Inflammatory macrophage treated with lipopolysaccharide for 1 hour (primary cell): ENCODE measurements at regions not wholly inside any gene's neighbourhood (a gene's known extent, or its start where the extent isn't known, plus 50 kb on each side); places are given as distances from the start of the nearest gene placed in this dataset.

Experiments used
- DNase-seq, 2 donors: peaks; one replicate each; pipeline ENCODE4 v3.0.0-alpha.2; 2020 to 2022

DNA sequence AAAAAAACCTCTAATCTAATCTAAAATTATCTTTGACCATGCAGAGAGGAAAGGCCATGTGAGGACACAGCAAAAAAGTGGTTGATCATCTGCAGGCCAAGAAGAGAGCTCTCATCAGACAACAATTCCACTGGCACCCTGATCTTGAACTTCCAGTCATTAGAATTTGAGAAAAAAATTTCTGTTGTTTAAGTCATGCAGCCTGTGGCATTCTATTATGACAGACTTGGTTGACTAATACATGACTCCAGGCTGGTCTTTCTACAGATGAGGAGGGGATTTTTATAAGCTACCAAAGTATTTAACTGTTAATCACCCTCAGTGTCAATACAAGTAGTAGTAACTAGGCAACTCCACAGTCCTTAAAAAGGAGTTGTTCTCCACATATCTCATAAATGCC lies 358.5 kb upstream of the RGMB start:
- no peak for DNase-seq

DNA sequence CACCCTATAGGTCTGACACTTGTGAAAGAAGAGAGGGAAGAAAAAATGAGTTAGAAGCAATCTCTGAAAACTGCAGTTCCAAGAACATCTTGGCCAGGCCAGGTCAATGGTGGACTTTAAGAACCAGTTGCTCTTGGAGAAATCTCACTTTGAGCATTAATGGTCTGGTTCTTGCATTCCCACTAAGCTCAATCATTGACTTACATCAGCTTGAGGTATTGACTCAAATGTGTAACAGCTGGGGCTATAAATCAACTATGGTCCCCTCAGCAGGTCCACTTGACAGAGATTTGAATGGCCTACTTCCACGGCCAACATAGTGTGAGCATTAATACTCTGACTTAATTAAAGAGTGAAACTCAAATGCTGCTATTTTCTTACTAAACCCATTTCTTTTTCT lies 357.8 kb upstream of the RGMB start:
- DNase-seq, result no peak

DNA sequence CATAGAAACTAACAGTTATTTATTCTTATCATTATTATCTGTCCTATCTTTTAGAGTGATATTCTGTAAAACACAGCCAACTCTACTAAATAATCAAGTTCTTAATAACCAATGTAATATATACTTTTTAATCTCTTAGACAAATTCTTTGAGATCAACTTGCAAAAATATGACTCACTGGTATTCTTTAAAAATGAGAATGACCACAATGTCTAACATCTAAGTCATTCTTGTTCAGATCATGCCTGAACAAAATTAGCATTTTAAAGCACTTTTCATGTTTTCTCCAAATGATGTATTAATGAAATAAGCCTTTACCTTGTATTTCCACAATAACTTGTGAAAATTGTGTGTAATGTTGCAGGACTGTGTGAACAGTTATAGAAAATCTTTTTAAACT lies 356.9 kb upstream of the RGMB start:
- DNase-seq, result no peak

DNA sequence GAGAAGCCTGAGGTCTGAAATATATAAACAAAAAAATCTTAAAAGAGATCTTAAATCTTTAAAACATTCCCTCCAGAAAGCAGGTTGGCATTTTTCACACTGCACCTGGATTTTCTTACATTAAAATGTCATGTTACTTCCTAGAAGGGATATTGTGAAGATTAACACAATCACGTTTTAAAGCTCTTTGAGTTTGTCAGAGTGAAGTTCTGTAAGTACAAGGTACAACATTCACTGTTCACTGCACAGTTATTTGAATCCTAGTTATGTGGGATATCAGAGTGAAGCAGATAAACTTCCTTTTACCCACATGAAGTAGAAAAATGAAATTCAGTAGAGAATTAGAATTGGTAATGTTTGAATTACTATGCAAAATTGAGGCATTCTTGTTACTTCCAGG lies 353.6 kb upstream of the RGMB start:
- DNase-seq, result no peak

DNA sequence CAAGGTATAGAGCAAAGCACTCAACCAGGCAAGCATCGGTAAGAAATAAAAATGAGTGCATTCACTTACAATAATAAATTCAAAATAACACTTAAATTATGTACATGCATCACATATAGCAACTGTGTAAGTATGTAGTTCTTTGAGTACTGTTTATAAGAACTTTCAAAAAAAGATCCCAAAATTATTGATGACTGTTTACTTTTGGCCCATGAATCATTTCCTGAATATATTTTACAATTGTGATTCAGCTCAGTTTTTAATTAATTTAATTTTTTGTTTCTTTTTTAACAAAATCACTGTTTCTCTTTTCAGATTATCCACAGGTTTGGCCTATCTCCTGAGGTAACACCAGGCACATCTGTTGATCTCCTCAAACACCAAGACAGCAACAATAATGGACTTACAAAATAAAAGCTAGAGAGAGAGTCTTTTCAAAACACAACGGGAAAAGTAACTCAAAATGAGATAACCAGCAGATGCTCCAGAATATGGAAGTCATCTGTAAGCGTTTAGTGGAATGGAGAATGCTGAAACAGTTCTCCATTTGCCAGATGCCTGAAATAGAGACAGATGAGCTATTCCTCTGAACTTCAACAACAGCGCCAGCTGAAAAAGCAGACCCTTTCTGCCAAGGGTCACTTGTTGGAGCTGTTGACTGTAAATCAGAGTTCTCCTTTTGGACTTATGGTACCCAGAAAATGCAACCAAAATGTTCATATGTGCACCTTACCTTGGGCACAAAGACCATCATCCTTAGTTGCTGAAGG lies 348.6 kb upstream of the RGMB start:
- DNase-seq, result no peak

DNA sequence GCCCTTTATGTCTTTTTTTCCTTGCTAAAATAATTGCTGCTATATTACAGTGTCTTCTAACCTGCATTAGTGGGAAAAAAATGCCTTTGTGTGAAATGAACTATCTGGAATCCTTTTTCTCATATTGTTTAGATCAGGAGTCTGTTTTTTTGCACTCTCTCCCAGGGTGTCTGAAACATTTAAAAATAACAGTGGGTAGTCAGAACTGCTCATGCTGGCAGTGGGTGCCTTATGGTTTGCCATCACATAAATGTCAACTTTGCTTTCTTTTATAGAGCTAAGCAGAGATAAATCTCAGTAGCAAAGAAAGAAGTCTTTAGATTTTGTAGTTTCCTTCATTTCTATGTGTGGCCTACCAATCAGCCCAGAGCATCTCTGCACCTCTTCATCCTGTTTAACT lies 347.8 kb upstream of the RGMB start:
- DNase-seq, result no peak

DNA sequence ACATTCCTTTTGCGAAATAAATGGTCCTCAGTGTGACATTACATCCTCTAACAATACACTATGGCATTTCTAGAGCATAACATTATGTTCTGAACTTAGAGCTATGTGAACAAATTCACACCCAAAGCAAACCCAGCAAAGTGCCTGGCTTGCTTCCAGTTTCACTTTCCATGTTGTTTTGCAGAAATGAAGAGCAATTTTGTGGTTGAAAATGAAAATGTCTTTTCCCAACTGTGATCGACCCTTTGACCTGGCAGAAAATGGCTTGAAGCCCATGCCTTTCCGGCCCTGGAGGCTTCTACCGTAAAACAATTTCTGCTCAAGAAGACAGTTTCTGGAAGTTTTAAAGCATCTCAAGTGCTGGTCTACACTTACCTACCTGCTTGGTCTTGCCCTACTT lies 344.7 kb upstream of the RGMB start:
- no peak for DNase-seq

DNA sequence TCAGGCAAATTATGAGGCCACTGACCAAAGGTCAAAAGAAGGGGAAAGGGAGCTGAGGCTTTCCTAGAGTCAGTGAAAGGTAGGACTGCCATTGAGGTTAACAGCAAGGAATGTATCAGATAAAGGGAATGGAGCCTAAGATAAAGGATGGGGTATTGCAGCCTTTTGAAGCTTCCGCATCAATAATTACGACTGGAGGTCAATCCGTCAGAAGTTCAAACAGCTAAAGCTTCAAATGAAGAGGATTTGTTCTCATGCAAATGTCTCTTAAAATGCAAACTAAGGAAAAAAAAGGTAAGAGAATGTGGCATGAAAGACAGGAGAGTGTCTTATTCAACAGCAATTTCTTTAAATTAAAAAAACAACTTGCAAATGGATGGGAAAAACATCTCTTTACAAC lies 341.1 kb upstream of the RGMB start:
- DNase-seq, result no peak

DNA sequence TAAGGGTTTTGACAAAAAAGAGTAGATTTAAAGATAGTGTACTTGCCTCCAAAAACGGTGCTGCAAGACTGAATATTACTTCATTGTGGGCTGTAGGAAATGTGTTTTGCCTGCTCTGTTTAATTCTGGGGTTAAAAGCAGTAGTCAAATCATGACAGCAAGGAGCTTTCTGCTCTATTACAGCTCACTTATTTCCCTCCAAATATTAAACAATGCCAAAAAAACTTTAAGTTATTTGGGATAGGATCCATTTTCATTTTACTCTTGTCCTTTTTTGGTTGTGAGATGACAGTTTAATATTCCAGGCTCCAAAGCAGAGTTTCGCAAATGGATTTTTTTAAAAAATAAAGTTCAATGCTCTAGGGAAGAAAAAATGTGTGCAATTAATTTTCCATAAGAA lies 340.4 kb upstream of the RGMB start:
- no peak for DNase-seq

DNA sequence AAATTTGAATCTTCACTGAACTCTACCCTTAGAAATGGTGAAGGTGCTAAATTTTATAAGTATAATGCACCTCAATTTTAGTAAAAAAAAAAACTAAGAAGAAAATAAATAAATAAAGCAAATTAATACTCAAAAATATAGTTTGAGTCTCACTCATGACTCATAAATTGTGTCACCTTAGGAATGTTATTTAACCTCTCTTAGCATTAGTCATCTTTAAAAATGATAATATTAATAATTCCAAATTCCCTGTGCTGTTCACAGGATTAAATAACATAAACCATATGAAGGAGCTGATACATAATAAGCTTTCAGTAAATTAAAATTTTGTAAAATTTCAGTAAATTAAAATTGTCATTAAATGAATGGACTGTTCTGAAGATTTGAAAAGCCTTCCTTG lies 339.8 kb upstream of the RGMB start:
- no peak for DNase-seq

DNA sequence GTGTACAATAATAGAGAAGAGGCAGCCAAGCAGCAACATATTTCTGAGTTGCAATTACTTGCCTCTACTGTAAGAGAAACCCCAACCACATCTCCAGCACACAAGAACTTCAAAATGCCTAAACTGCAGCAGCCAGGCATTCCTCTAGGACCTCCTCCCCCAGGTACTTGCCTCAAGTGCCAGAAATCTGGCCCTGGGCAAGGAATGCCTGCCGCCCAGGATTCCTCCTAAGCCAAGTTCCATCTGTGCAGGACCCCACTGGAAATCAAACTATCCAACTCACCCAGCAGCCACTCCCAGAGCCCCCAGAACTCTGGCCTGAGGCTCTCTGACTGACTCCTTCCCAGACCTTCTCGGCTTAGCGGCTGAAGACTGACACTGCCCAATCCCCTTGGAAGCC lies 336.8 kb upstream of the RGMB start:
- no peak for DNase-seq

DNA sequence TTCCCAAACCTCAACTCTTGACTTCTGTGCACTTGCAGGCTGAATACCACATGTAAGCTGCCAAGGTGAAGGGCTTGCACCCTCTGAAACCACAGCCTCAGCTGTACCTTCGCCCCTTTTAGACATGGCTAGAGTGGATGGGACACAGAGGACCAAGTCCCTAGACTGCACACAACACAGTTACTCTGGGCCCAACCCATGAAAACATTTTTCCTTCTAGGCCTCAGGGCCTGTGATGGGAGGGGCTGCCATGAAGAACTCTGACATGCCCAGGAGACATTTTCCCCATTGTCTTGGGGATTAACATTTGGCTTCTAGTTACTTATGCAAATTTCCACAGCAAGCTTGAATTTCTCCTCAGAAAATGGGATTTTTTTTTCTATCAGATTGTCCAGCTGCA lies 331.0 kb upstream of the RGMB start:
- DNase-seq, result no peak

DNA sequence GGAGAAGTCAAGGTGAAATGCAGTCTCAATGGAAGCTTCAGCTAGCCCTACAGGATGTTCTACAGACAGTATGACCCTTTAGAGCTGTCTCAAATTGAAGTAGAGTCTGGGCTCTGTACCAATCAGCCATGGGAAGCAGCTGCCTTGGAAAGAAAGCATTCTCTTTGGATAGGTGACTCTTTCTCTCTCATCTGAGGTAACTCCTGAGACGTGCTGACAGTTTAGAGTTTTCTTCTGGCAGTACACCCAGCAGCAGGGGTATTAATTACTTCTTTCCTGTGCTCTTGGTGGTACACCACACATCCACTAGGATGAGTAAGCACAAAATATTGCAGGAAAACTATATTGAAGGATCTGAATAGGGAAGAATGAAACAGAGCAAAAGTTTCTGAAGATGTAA lies 329.6 kb upstream of the RGMB start:
- no peak for DNase-seq

DNA sequence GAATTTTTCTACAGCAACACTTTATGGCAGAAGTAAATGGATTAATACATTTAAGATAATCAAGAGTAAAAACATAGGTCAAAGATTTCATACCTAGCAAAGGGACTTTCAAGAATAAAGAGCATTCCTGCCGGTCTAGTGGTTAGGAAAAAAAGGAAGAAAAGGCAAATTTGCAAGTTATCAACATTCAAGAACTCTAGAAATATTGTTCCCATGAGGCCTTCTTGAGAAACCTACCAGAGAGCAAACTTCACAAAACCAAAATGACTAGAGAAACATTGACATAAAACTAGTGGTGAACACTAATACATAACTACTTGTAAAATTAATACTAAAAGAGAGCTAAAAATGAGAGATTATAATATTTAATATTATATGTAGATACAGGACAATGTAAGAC lies 320.2 kb upstream of the RGMB start:
- no peak for DNase-seq

DNA sequence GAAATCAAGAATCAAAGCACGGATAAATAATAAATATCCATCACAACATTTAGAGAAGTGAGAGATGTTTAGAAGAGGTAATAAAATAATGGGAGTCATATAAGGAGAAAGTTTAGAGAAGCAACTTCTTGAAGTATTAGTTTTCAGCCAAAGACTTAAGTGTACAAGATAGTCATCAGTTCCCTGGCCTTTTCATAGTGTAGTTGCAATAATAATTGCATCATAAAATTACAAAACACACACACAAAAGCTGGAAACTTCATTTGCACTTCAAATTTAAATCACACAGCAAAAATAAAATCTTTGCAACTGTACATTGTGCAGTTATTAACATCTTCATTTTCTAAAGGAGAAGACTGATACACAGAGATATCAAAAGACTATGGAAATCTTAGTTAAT lies 319.1 kb upstream of the RGMB start:
- no peak for DNase-seq

DNA sequence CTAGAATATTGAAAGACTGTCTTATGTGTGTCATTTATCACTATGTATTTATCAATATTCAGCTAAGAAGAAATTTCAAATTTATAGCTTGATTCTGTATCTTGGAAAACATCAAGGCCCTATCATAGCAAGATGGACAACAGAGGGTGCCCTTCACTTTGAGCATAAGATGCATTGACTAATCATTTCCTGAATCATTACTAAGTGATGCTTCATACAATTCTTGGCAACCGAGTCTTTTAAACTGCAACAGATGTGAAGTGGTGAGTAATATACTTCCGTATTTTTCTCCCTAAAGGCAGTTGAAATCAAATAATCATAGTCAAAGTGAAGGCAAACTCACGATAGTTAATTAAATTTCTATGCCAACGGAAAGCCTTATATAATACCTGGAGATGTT lies 318.6 kb upstream of the RGMB start:
- no peak for DNase-seq

DNA sequence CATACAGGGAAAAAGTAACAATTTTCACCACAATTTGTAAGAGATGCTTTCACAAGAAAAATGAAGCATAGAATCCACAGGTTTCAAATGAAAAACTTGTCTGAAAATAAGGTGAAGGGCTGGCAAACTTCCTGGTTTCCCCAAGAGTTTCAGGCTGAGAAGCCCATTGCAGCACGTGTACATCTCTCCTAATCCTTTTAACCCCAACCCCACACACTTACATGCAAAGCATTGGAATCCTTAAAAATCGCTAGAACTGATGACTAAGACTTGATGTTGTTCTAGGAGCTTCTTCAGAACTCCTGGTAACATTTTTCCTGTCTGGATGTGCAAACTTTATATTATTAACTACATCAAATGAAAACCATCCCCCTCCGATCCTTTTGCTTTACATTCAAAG lies 317.8 kb upstream of the RGMB start:
- DNase-seq, result no peak

DNA sequence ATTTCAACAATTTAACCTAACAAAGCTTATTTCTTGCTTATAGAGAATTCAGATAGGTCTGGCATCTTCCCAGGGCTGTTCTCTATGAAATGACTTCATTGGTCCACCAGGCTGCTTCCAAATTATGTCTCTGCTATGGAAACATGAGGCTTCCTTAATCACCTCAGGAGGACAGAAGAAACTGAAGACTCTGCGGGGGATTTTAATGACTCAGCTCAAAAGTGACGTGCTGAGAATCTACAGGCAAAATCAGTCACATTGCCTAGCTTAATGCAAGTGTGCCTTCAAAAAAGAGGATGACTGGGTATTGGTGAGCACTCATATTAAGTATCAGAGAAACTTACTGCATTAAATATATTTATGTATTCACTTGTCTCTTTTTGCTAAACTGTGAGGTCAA lies 315.5 kb upstream of the RGMB start:
- no peak for DNase-seq

DNA sequence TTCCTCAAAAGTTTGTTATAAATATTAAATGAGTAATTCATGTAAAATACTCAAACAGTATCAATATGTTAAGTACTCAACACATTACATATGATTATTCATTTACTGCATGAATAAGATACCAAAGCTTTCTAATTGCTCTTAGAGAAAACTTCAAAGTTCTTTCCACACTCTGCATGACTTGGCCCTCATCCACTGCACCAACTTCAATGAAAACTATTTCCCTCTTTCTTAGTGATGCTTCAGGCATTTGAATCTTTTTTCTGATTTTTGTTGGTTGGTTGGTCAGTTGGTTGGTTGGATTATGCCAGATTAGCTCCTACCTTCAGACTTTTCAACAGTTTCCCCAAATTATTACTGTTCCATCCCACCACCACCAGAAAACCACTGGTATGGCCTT lies 314.7 kb upstream of the RGMB start:
- DNase-seq, result no peak

DNA sequence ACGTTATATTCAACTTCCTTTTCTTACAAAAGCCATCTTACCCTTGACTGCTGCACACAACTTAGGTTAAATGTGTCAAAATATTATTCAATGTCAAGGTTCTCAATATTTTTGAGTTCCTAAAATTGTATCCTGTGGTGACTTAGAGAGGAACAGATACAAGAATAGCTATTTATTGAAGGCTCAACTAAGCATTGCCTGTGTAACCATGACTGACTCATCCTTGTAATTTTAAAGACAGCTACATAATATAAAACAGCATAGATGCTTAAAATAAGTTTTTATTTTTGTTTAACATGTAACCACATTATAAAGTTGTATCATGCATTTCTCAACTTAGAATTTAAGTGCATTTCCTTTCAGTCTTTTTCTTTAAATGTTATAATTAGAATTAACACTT lies 312.9 kb upstream of the RGMB start:
- no peak for DNase-seq

DNA sequence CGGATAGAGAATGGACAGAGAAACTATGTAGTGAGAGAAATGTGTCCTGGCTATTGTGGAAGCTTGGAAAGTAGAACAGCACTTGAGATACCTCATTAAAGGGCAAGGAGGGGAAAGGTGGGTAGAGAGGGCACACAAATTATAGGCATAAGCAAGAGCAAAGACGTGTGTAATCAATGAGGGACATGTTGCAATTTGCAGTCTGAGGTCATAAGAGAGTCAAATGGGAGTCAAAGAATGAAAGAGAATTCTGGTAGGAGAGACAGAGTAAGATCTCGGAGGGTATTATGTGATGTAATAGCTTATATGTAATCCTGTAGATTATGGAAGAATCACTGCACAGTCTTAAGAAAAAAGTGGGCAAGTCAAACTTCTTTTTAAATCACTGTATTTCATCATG lies 312.0 kb upstream of the RGMB start:
- DNase-seq, result no peak

DNA sequence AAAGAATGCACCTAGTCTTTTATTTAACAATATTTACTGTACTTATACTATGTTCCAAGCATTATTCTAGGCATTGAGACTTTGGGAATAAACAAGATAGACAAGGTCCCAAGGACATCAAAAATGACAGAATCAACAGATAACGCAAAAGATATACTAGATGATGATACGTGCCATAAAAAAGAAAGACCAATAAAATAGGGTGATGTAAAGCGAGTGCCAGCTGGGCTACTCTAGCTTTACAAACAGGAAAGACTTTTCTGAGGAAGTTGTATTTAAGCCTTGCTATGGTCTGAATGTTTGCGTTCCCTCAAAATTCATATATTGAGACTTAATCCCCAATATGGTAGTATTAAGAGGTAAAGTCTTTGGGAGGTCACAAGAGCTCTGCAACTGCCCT lies 310.2 kb upstream of the RGMB start:
- no peak for DNase-seq

DNA sequence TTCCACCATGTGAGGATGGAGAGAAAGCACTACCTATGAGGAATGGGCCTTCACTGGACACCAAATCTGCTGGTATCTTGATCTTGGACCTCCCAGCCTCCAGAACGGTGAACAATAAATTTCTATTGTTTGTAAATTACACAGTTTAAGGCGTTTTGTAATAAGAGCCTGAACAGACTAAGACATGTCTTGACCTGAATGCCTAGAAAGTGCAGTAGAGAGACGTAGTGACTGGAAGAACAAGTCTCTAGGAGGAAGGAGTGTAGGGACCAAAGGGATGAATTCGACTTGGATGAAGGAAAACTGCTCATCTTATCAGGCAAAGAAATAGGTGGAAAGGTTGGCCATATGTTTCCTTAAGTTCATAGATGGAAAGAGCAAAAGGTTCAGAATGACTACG lies 309.8 kb upstream of the RGMB start:
- DNase-seq, result no peak

DNA sequence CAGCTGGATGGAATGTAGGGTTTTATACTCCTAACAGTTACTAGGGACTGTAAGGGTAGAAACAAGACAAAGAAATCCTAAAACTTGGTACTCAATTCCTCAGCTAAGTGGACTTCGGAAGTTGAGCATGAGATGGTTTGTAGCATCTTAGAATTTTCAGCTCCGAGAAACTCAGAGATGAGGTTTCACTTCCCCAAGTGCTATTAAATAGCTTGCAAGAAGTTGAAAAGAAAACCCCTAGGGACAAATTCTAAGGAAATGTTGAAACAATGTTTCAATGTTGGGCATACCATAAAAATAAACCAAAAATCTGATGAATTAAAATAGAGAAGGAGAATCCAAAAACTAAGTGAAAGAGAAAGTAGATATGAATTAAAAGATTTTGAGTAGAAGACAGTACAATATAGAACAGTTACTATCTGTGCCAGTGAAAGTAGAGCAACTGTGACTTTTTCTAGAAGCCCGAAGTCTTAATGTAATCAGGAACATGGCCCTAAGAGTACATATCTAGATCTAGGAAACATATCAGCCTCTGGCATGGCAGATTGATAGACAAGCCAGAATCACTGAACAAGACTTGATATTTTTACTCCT lies 308.6 kb upstream of the RGMB start:
- no peak for DNase-seq

DNA sequence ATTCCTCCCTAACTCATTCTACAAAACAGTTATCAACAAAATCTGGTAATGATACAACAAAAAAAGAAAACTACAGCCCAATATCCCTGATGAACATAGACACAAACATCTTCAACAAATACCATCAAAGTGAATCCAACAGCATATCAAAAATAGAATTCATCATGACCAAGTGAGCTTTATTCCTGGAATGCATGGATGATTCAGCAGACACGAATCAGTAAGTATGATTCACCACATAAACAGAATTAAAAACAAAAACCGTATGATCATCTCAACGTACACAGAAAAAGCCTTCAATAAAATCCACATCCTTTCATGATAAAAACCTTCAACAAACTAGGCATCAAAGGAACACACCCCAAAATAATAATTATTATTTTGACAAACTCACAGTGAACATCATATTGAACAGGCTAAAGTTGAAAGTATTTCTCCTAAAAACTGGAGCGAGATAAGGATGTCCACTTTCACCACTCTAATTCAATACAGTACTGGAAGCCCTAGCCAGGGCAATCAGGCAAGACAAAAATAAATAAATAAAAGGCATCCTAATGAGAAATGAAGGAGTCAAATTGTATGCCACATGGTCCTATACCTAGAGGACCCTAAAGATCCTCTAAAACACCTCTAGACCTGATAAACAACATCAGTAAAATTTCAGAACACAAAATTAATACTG lies 305.1 kb upstream of the RGMB start:
- no peak for DNase-seq
